Fibroblast of lung (primary cell): ENCODE measurements at regions not wholly inside any gene's neighbourhood (a gene's known extent, or its start where the extent isn't known, plus 50 kb on each side); places are given as distances from the start of the nearest gene placed in this dataset.

Experiments
- CTCF ChIP-seq, 2 donors: IDR thresholded peaks in 1 of 2; conservative IDR thresholded peaks in 1 of 2; 1 replicate in 1 of 2; 2 replicates in 1 of 2; pipeline ENCODE4 v1.5.1; 2011 to 2012; ENCODE audit warnings: low read length in 2 of 2, control low read depth in 1 of 2, inconsistent platforms in 1 of 2, low read depth in 1 of 2, mild to moderate bottlenecking in 1 of 2
- EZH2 ChIP-seq: IDR thresholded peaks from 2 replicates; pipeline ENCODE4 v1.5.1; 2012; ENCODE audit warnings: low read length, control low read depth, mild to moderate bottlenecking; ENCODE audit errors: missing control alignments

GRCh38 chr9:89956331-89956730 lies 351.5 kb downstream of the GADD45G start:
- TF ChIP-seq CTCF (conservative IDR thresholded peaks at IDR 0.05 in 1 of 2, IDR thresholded peaks at IDR 0.05 in 1 of 2; ENCODE audit: low read depth in 1 of 2, low read length in 2 of 2) (no peak), EZH2 (no peak)
